ENCODE measurements at regions not wholly inside any gene's neighbourhood (a gene's known extent, or its start where the extent isn't known, plus 50 kb on each side); places are given as distances from the start of the nearest gene placed in this dataset.

- TF ChIP-seq CTCF (IDR thresholded peaks at IDR 0.05) = no peak
- TF ChIP-seq POLR2A (IDR thresholded peaks at IDR 0.05) = no peak
Measured at GRCh38 chr2:72003796-72004195, 143.9 kb downstream of the CYP26B1 start.
